Skeletal muscle cell (primary cell): ENCODE measurements at regions not wholly inside any gene's neighbourhood (a gene's known extent, or its start where the extent isn't known, plus 50 kb on each side); places are given as distances from the start of the nearest gene placed in this dataset.
A peak's percentile ranks its signal among the peaks of the same experiment; 100 is the strongest.

Source experiments
- DNase-seq: peaks from one replicate; pipeline ENCODE4 v3.0.0-alpha.2; 2010; ENCODE audit warnings: low read depth
- H3K4me3 ChIP-seq: 2 replicates; pipeline ENCODE4 v1.5.1; 2011; ENCODE audit warnings: low read depth, mild to moderate bottlenecking, control low read depth, low read length, moderate library complexity

DNA sequence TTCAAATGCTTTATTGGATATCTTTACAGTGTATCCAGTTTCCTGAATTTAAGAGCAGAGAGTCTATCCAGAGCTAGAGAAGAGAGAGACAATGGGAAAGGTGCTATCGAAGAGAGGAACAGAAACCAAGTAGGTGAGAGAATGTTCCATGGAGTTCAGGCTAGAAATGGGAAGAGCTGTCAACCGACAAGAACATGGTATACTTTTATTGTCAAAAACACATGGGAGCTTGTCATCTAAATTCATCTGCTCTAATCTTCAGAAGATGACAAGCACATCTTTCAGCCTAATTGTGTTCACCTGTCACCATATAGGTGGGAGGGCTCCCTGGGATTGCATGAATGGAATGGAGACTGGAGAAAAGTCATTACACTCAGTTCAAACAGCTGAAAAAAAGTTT is 690.4 kb upstream of the LRATD1 start:
- no peak overlapping the region for H3K4me3 ChIP-seq
- no peak for DNase-seq

DNA sequence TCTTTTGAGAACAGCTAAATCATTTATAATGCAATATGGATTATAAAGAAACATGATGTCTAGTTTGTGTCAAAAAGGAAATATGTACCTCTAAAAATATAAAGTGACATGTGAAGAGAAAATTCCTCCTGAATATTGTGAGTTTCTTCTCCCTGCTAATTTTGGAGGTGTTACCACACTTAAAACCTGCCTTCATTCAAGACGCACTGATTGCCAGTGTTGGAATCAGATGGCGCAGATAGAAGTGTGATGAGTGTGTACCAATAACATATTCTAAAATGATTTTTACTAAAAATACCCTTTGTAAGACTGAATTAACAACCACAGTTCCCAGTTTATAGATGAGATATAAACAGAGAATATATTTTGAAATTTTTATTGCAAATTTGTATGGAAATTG is 681.8 kb upstream of the LRATD1 start:
- no peak for DNase-seq
- no peak overlapping the region for H3K4me3 ChIP-seq

DNA sequence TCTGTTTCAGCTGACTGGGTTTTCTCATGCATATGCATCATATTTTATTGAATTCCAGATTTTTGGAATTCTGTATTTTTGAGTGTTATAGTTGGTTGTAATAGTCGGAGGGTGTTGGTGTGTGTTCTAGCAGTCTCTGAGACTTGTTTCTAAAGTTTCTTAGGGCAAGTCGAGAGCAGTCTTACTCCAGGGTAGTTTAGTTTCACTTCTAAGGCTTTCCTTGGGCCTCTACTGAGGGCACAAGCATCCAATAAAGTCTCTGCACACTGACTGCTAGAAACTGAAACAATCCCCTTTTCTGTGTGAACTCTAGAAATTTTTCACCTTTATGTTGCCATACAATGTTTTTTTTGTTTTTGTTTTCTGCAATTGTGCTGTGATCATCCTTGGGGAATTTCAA is 663.7 kb upstream of the LRATD1 start:
- no peak for DNase-seq
- no peak overlapping the region for H3K4me3 ChIP-seq

DNA sequence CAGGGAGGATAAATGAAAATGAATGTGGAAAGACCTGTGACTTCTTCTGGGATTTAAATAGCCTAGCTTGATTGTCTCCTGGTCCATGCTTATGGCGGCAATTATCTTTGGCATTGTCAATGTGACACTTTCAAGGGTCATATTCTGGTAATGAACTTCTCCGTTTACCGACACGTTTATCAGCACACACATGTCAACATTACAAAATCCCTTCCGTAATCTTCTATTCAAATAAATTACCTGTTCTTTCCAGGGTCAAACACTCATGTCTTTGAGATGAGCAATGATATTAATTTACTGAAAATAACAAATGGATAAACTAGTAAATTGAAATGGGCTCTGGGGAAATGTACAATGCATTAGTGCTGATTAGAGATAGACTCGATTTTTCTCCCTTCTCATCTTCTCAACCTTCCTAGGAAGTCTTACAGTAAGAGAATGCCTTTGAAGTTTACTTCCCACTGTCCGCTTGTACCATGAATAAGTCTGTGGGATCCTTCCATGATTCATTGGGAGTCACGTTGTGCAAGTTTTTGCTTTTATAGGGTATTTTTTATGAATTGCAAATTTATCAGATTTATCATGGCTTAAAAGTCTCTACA is 646.3 kb upstream of the LRATD1 start:
- DNase-seq = no peak
- no peak overlapping the region for H3K4me3 ChIP-seq

DNA sequence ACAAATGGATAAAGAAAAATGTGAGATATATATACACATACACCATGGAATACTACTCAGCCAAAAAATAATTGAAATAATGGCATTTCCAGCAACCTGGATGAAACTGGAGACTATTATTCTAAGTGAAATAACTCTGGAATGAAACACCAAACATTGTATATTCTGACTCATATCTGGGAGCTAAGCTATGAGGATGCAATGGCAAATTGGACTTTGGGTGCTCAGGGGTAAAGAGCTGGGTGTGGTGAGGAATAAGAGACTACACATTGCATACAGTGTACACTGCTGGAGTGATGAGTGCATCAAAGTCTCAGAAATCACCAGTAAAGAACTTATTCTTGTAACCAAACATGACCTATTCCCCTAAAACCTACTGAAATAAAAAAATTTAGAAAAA is 636.0 kb upstream of the LRATD1 start:
- no peak overlapping the region for H3K4me3 ChIP-seq

DNA sequence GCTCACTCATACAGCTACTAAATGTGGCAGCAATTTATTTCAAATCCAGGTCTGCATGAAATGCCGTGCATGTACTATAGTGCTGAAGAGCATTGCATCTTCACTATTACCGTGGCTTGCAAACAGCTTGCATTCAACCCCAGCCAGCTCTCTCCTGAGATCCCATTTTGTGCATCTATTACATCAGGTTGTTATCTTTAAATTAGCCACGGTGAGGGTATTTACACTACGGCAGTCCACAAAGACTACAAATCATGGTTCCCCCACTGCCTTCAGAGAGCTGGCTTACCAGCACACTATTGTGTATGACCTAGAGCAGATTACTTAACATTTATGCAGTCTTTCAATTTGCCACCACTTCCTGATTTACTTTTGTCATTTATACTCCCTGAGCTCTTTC is 621.3 kb upstream of the LRATD1 start:
- no peak for DNase-seq
- H3K4me3 ChIP-seq = no peak overlapping the region

More for the DNA sequence above, 636.0 kb upstream of the LRATD1 start:
- DNase-seq = peak; percentile 13

DNA sequence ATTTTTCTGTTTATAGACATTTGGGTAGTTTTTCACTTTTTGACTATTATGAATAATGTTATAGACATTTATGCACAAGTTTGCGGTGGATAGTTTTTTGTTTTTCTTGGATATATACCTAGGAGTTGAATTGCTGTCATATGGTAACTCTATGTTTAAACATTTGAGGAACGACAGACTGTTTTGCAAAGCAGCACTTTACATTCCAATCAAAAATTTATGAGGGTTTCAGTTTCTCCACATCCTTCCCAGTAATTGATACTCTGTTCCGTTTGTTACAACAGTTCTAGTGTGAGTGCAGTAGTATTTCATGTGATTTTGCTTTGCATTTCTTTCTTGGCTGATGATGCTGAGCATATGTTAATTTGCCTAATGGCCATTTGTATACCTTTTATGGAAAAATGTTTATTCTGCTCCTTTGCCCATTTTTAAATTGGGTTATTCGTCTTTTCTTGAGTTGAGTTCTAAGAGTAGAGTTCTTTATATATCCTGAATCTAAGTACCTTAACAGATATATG is 617.3 kb upstream of the LRATD1 start:
- H3K4me3 ChIP-seq = no peak overlapping the region
- peak; percentile 8 for DNase-seq

DNA sequence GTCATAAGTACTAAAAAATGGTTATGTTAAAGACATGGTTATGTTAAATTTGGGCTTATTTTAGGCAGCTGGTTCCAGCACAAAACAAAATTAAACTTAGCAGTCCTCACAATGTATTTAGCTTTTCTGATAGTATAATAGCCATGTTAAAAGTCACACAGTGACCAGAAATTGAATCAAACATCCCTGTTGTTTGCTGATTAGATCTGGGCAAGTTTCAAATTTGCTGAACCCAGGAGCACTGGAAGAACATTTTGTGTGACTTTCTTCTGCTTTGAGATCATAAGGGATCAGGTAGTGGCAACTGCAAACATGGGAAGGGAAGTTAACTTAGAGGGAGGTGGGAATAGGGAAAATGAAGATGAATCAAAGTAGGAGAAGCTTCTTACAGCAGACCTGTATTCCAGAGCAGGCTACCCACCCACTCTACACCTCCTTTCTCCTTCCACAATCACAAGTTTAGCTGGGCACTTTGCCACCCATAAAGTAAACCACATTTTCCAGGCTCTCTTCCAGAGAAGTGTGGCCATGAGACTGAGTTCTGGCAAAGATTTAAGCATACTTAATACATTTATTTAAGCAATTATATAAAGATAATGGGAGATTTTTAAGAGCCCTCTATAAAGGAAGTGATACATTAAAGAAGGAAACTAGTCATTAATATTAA is 616.1 kb upstream of the LRATD1 start:
- no peak overlapping the region for H3K4me3 ChIP-seq
- peak; percentile 41 for DNase-seq

DNA sequence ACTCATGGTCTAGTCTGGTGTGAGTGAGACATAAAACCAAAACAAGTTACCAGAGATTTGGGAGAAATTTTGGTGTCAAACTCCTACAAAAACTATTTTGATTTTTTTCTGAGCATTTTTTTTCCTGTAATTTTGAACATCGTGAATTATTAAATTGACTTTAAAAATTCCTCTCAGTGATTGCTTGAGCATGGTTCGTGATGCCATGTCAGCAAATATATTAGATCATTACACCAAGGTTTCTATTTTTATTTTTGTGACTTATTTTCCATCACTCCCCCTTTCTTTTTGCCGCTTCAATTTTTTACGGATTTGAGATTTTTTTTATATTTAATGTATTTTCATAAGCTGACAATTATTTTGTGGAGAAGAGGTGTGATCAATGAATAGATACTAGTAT is 613.9 kb upstream of the LRATD1 start:
- H3K4me3 ChIP-seq = no peak overlapping the region
- no peak for DNase-seq

DNA sequence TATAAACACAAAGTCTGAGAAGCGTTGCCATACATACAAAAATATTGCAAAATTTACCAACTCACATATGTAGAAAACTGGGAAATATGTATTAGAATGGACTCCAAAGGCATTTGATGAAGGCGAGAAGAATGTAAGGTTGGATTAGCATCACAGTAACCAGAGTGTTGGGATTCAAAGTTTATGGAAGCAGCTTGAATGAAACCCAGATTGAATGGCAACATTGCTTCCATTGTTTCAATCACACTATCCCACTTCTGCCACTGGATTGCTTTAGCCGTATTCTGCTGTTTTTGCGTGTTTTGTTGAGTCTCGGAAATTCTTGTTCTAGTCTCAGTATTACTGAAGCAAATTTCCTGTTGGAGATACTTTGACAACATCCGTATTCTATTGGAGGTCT is 609.0 kb upstream of the LRATD1 start:
- no peak overlapping the region for H3K4me3 ChIP-seq
- no peak for DNase-seq

DNA sequence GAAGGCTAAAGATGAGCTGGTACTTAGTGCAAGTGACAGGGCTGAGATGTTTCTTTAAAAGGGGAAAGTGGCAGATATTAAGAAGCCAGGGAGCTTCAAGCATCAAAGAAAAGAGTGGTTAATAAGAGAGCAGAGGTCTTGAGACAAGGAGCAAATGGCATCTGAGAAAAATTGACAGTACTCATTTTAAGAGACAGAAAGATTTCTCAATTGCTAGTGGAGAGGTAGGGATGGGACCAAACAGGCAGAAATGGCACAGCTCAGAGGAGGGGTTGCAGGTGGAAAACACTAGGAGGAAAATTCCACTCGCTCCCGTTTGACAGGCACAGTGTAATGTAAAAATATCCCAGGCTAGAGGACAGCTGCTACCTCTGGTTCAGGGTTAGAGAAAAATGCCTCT is 593.4 kb upstream of the LRATD1 start:
- no peak for DNase-seq
- no peak overlapping the region for H3K4me3 ChIP-seq

DNA sequence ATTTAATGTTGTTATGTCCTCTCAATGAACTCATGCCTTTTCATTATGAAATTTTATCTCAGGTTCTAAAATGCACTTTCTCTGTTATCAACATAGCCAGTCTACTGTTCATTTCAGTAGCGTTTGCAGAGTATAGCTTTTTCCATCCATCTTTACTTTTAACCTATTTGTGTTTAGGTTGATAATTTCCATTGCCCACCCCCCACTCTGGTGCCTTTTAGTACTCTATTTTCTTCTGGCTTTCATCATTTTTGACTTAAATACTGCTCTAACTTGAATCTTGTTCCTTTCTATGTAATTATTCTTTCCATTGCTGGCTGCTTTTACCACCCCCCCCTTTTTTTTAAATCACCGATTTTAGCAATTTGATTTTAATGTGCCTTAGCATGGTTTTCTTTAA is 585.0 kb upstream of the LRATD1 start:
- no peak for DNase-seq
- H3K4me3 ChIP-seq = no peak overlapping the region

DNA sequence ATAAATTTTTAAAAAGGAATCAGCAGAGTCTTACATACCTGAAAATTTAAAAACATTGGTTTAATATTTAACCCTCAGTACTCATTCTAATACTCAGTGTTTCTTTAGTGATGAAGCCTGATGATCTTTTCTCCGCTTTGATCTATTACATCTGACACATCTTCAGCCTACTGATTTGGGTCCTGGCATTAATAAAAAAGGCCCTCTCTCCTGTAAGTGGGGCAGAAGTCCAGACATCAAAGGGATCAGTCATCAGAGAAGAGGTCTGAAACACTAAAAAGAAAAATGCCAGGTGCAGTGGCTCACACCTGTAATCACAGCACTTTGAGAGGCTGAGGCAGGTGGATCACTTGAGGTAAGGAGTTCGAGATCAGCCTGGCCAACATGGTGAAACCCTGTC is 581.1 kb upstream of the LRATD1 start:
- DNase-seq = no peak
- H3K4me3 ChIP-seq = no peak overlapping the region

DNA sequence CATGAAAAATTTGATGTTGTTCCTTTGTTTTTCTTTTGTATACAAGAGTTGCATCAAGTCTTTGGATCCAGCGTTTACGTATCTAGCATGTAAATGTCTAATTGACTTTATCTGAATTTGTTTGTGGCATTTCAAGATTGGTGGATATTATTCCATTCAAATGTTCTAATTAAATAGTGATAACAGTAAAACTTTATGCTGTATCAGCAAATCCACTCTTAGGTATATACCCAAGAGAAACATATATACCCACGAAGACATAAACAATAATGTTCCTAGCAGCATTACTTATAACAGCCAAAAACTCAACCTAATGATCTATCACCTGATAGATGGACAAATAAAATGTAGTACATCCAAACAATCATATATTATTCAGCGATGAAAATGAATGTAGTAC is 579.4 kb upstream of the LRATD1 start:
- DNase-seq = no peak
- no peak overlapping the region for H3K4me3 ChIP-seq

DNA sequence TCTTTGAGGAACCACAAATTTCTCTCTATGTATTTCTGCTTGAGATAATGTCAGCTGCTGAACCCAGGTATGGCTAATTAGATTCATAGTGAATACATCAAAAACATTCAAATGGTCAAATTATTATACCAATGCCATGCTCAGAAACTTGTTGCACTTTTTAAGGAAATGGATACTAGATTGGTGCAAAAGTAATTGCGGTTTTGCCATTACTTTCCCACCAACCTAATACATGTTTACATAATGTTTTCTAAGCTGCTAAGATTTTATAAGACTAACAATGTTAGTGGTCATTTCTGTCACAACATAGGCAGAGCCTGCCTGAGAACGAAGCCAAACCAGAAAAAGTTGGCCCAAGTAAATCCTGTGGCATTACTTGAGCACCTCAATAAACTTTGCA is 568.2 kb upstream of the LRATD1 start:
- H3K4me3 ChIP-seq = no peak overlapping the region
- DNase-seq = no peak

DNA sequence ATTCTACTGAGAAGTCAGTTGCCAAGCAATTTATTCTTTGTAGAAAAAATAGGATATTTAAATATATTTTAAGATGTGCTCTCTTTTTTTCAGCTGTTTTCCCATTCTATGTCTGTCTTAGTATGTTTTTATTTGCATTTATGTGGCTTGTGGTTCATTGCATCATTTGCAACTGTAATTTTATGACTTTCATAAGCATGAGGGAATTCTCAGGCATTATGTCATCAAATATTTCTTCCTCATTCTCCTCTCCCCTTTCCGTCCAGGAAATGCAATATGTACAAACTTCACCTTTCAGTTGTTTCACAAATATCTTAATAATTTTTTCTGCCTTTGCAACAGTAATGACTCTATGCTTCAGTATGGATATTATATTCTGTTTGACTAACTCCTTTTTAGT is 560.2 kb upstream of the LRATD1 start:
- DNase-seq = peak; percentile 10
- no peak overlapping the region for H3K4me3 ChIP-seq

DNA sequence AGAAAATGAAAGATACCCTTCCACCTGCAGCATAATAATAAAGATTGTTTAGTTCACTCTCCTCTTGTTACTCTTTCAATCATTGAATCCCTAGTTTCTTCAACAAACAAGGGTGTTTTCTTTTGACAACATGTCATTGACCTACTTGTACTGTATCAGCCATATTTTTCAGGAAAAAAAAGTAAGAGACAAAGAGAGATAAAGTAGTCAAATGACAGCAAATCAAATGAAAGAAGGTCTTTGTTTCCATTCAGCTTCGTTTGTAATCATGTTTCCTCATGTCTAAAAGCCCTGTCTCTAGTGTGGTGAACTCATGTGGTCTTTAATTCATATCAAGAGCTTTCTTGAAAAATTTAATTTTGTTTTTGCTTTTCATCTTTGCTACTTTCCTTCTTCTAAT is 557.8 kb upstream of the LRATD1 start:
- no peak for DNase-seq
- H3K4me3 ChIP-seq = no peak overlapping the region

DNA sequence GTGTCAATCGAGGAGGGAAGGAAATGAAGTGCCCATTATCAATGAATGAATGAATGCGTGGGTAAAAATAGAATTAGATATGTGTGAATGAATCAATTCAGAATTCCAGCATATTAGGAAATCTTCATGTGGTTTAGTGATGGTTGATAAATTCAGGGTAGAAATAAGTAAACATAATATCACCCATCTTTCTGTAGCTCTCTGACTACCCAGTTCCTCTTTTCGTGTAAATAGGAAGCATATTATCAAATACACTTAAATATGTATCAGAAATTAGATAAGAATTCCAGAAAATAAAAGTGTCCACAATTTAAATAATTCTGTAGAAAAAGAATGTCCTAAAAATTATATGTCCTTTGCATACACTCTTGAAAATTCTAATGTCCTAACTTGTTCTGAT is 552.9 kb upstream of the LRATD1 start:
- DNase-seq = no peak
- H3K4me3 ChIP-seq = no peak overlapping the region

DNA sequence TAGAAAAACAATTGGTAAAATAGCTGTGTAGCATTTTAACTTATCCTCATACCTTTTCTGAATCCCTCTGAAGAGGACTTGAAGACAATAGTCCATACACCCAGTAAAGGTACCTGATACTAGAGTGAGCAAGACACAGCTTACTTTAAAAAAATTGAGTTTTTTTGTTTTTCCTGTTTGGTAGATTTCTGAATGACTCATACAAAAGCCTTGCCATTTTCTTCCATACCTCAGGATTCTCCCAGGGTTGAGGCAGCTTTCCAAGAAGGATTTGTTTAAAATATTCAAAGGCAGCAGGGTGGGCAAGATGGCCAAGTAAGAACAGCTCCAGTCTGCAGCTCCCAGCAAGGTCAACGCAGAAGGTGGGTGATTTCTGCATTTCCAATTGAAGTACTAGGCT is 551.0 kb upstream of the LRATD1 start:
- peak; percentile 5 for DNase-seq
- no peak overlapping the region for H3K4me3 ChIP-seq

DNA sequence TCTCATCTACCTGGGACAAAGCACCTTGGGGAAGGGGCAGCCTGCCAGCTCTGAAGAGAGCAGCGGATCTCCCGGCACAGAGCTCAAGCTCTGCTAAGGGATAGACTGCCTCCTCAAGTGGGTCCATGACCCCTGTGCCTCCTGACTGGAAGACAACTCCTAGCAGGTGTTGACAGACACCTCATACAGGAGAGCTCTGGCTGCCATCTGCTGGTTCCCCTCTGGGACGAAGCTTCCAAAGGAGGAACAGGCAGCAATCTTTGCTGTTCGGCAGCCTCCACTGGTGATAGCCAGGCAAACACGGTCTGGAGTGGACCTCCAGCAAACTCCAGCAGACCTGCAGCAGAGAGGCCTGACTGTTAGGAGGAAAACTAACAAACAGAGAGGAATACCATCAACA is 549.9 kb upstream of the LRATD1 start:
- DNase-seq = no peak
- H3K4me3 ChIP-seq = no peak overlapping the region

DNA sequence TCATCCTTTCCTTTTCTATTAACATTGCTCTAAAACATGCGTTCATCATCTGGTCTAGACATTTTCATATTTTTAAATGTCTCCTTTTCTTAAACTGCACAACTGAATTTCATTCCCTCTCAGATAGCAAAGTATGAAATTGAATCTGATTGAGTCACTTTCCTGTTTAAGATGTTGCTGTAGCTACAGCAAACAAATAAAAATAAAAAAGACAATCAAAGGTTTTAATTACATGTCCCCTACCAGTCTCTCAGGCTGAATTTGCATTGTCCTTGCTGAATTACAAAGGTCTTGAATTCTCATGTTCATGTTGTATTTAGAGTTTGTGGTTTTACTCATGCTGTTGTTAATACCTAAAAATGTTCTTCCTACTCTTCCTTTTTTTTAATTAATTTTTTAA is 537.9 kb upstream of the LRATD1 start:
- DNase-seq = no peak

More for the DNA sequence above, 537.9 kb upstream of the LRATD1 start:
- H3K4me3 ChIP-seq = no peak overlapping the region
